22Rv1 (cell line): ENCODE measurements at regions not wholly inside any gene's neighbourhood (a gene's known extent, or its start where the extent isn't known, plus 50 kb on each side); places are given as distances from the start of the nearest gene placed in this dataset.

Source experiments
- CTCF ChIP-seq: fragments of 450-650 bp; IDR thresholded peaks from 2 replicates; pipeline ENCODE4 v1.5.1; 2017; ENCODE audit warnings: mild to moderate bottlenecking
- ZFX ChIP-seq: fragments of 450-650 bp; IDR thresholded peaks from 2 replicates; pipeline ENCODE4 v1.6.1; 2017; ENCODE audit warnings: antibody characterized with exemption, borderline replicate concordance

- TF ChIP-seq ZFX (no peak), CTCF (no peak)
These were observed 139.1 kb upstream of the DPT start for GRCh38 chr1:168867941-168868634.
